ENCODE measurements at regions not wholly inside any gene's neighbourhood (a gene's known extent, or its start where the extent isn't known, plus 50 kb on each side); places are given as distances from the start of the nearest gene placed in this dataset.

- no peak for DNase-seq (ENCODE audit: low read depth, low spot score)
- H3K9ac ChIP-seq (ENCODE audit: low read length), result no peak overlapping the region
- RAD21 ChIA-PET (ENCODE audit: low non-redundant PET in 1 of 2, low total read pairs in 2 of 2, uncharacterized antibody in 2 of 2, unreplicated experiment in 2 of 2), result no interaction called here
- CTCF ChIA-PET, result no interaction called here
- TF ChIP-seq EGR1 (IDR thresholded peaks at IDR 0.05; ENCODE audit: low read depth) (no peak), CEBPB (IDR thresholded peaks at IDR 0.05; ENCODE audit: low read depth) (no peak), SRF (IDR thresholded peaks at IDR 0.05; ENCODE audit: low read depth) (no peak), SIN3A (IDR thresholded peaks at IDR 0.05; ENCODE audit: low read depth) (no peak), FOSL1 (IDR thresholded peaks at IDR 0.05; ENCODE audit: low read depth) (no peak), YY1 (IDR thresholded peaks at IDR 0.05; ENCODE audit: extremely low read depth, insufficient replicate concordance, low read depth, low read length) (no peak), CBX3 (IDR thresholded peaks at IDR 0.05; ENCODE audit: low read depth) (no peak), POLR2AphosphoS5 (IDR thresholded peaks at IDR 0.05; ENCODE audit: low read depth, low read length) (no peak), CTCF (IDR thresholded peaks at IDR 0.05 in 2 of 3, conservative IDR thresholded peaks at IDR 0.05 in 1 of 3; ENCODE audit: borderline replicate concordance in 1 of 3, insufficient read depth in 1 of 3, low read depth in 2 of 3, low read length in 2 of 3) (no peak), ZBTB33 (IDR thresholded peaks at IDR 0.05; ENCODE audit: extremely low read depth, insufficient replicate concordance, low read length) (no peak), EZH2phosphoT487 (IDR thresholded peaks at IDR 0.05; ENCODE audit: borderline replicate concordance) (no peak), TCF7L2 (IDR thresholded peaks at IDR 0.05; ENCODE audit: borderline replicate concordance, extremely low read depth, insufficient read depth, insufficient read length) (no peak), ATF3 (IDR thresholded peaks at IDR 0.05) (no peak)
- TF ChIP-seq, protein P1, sequence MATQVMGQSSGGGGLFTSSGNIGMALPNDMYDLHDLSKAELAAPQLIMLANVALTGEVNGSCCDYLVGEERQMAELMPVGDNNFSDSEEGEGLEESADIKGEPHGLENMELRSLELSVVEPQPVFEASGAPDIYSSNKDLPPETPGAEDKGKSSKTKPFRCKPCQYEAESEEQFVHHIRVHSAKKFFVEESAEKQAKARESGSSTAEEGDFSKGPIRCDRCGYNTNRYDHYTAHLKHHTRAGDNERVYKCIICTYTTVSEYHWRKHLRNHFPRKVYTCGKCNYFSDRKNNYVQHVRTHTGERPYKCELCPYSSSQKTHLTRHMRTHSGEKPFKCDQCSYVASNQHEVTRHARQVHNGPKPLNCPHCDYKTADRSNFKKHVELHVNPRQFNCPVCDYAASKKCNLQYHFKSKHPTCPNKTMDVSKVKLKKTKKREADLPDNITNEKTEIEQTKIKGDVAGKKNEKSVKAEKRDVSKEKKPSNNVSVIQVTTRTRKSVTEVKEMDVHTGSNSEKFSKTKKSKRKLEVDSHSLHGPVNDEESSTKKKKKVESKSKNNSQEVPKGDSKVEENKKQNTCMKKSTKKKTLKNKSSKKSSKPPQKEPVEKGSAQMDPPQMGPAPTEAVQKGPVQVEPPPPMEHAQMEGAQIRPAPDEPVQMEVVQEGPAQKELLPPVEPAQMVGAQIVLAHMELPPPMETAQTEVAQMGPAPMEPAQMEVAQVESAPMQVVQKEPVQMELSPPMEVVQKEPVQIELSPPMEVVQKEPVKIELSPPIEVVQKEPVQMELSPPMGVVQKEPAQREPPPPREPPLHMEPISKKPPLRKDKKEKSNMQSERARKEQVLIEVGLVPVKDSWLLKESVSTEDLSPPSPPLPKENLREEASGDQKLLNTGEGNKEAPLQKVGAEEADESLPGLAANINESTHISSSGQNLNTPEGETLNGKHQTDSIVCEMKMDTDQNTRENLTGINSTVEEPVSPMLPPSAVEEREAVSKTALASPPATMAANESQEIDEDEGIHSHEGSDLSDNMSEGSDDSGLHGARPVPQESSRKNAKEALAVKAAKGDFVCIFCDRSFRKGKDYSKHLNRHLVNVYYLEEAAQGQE (IDR thresholded peaks at IDR 0.05; ENCODE audit: low read depth), result no peak
- no peak overlapping the region for H3K4me2 ChIP-seq (ENCODE audit: low read length)
- no peak for ATAC-seq
- no peak overlapping the region for H3K27ac ChIP-seq (ENCODE audit: low read depth, low read length)
- no peak overlapping the region for H3K4me3 ChIP-seq (replicated peaks in 1 of 2; ENCODE audit: low read depth in 1 of 2, low read length in 2 of 2)
- H3K27me3 ChIP-seq (ENCODE audit: insufficient read depth, low read length), result peaks cover 25% of the 10 kb centered on the region; the same call in 1 of the 2 replicates
- H3K36me3 ChIP-seq (ENCODE audit: control insufficient read depth in 1 of 2, insufficient read depth in 2 of 2, low read length in 2 of 2), result no peaks in the 10 kb centered on the region
- no peaks in the 10 kb centered on the region for H3K4me1 ChIP-seq (ENCODE audit: control insufficient read depth in 1 of 2, insufficient read depth in 2 of 2, low read length in 2 of 2)
- BruUV-seq (replicated peaks), result no TSS peak
- POLR2A ChIA-PET, result no interaction called here
- no peaks in the 10 kb centered on the region for H3K9me3 ChIP-seq (ENCODE audit: control insufficient read depth in 1 of 2, insufficient read depth in 1 of 2, low read depth in 1 of 2, low read length in 2 of 2)
- H3K79me2 ChIP-seq (ENCODE audit: insufficient read depth, low read length), result no peaks in the 10 kb centered on the region
- no peaks in the 10 kb centered on the region for H4K20me1 ChIP-seq (ENCODE audit: insufficient read depth)
- intact Hi-C loops (cut with micrococcal nuclease), result no loop called here
- H2AFZ ChIP-seq (ENCODE audit: low read depth, low read length, poor library complexity, severe bottlenecking), result no peak overlapping the region
- H3K9me2 ChIP-seq (ENCODE audit: insufficient read depth), result no peaks in the 10 kb centered on the region
These were observed 87.1 kb upstream of the POU3F2 start for GRCh38 chr6:98747273-98747672.

Measured in HCT116 (cell line).